ENCODE measurements at regions not wholly inside any gene's neighbourhood (a gene's known extent, or its start where the extent isn't known, plus 50 kb on each side); places are given as distances from the start of the nearest gene placed in this dataset.

DNA sequence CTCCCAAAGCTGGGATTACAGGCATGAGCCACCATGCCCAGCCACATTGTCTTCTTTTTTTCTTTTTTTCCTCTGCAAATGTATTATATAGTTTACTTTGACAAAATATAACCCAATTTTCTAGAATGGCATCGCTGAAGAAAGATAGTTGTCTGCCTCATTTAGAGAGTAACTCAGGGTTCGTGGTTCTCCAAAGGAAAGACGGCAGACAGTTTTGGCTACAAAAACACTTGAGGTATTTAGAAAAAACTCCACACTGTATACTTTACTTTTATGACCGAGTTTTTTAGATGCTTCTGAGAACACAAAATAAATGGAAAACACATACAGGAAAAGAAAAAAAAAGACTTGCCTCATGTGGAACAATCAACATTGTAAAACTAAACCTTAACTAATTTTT, 369.1 kb upstream of the ATP2B1 start:
- no peak for DNase-seq (ENCODE audit: low spot score)

DNA sequence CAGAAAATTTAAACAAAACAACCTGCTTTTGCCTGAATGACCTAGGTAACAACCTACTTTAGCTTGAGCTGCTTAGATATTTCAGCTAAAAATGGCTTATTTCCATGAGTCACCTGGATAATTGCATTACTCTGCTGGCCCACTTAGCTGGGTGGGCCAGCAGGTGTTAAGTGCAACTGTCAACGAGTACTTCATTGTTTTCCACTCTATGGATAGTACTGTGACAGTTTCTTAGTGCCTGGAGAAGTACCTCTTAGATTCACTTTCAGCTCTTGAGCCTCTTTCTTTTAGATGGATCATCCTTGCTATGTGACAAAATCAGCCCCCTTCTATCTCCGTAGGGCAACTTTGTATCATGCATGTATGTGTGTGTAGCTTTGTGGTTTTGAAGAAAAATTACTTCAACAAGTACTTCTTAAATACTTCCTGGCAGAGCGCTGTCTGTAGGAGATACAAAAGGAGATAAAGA, 368.2 kb upstream of the ATP2B1 start:
- no peak for DNase-seq (ENCODE audit: low spot score)

DNA sequence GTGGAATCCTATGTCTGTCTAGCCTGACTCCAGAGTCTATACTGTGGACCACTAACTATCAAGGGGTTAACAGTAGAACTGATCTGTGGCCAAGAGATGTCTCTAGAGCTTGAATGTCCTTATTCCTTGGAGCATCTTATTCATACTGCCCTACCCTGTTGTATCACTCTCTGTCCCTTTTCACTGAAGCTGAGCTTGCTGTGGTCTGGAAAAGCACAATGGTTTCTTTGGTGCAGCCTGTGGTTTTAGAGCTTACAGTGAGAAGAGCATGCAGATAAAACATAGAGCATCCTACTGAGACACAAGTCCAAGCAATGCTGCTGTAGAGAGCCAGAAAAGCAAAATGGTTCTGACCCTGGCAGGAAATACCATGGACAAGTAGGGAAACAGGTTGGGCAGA, 367.0 kb upstream of the ATP2B1 start:
- DNase-seq (ENCODE audit: low spot score) = no peak

DNA sequence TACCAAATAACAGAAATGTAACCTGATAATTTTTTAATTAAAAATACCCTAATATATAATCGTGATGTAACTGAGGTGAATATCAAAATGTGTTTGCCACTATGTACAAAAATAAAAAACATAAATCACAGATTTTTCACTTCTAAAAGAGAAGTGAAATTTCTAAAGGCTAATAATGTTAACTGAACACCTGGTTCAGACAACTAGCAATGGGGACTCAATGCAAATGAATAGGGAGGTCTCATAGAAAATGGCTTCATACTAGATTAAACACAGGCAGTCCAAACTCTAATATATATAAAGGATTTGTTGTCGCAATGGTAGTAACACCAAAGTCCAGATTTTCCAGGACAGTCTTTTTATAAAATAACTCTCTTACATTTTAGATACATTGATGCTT, 365.4 kb upstream of the ATP2B1 start:
- no peak for DNase-seq (ENCODE audit: low spot score)

DNA sequence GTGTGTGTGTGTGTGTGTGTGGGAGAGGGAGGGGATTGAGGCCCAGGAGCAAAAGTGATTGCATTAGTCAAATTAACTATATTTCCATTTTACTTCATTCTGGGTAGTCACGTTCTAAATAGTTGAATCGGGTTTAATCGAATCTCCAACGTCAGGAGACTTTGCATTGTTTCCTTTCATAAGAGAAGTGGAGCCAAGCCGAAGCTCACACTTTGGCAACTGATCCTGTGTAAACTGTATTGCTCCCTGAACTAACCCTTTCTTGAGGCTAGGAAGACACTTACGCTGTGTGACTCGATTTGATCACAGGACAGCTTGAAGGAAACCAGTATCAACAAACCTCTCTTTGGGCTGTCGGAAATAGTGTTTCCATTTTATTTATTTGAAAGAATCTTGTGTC, 363.4 kb upstream of the ATP2B1 start:
- no peak for DNase-seq (ENCODE audit: low spot score)

DNA sequence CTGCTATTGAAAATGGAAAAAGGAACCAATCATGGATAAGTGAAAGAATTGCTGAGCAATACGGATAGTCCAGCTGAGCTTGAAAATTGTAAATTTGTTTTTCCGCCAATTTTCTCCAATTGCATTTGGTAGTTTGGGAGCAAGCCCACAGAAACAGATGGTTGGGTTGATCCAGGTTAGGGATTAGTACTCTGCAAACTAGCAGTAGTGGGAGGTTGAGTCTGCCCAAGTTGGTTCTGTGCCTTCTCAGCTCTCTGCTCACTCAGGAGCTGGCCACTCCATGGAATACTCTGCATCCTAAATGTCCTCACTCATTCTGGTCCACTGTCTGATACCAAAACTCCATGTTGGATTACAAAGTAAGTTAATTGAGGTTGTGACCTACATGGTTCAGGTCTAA, 361.1 kb upstream of the ATP2B1 start:
- DNase-seq (ENCODE audit: low spot score) = no peak

DNA sequence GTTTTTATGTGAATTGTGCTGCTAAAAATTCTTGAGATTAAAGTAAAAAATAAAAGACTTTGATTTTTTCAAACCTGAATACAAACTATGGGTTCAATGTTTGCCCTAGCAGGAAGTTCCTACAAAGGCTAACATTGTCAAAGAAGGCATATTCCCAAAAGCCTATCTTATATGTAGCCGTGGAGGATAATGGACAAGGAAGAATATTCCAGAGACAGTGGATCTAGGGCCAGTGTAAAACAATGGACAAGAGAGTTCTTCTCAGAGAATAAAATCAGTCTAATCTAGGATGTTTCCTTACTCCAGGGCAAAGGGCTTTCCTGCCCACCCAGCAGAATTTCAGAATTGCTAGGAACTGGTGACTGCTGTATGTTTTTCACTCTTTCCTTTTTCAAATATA, 359.2 kb upstream of the ATP2B1 start:
- DNase-seq (ENCODE audit: low spot score) = no peak

DNA sequence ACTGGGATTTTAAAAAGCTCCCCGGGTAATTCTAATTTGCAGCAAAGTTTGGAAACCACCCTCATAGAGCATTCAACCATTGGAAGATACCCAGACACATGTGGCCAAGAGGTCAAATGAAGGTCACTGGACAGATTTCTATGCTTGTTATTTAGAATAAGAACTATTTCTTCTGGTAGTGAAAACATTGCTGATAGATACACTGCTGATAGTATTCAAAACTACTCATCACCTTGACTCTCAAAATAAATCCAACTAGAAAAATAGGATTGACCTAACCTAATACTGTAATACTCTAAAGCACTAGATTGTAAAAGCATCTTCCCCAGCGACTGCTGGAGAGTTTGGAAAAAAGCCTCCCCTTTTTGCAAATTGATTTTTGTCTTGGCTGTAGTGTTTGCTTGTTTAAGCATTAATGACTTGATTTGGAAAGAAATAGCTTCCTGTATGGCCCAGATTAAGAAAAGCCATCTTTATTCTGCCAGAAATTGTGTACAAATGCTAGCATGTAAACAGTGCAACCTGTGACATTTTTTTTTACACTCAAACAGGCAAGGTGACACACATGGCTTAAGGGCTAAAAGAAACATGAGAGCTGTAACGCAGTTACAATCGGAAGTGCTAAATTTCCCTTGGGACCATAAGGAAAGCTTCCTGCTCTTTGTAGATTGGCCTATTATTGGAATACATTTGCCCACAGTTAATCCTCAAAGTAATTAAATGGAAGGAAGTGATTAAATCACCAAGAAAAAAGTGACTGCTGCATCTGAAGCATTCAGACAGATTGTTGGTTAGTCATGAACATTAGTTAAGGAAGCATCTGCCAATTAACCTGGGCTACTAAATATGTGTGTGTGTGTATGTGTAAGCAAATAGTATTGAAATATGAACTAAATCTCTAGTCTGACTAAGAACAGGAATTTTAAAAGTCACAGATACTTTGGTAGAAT, 356.5 kb upstream of the ATP2B1 start:
- DNase-seq (ENCODE audit: low spot score) = peak; percentile 15

DNA sequence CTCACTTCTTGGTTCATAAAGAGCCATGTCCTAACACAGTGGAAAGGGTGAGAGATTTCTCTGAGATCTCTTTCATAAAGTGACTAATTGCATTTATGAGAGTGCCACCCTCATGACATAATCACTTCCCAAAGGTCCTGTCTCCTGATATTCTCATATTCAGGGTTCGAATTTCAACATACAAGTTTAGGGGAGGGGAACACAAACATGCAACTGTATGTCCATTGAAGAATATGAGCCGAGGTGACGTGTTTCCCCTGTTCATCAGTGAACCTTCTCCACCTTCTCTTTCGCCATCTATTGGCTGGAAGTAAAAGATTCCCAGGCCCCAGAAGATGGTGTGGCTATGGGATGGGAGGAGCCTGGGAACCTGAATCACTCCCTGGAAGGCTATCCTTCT, 354.2 kb upstream of the ATP2B1 start:
- DNase-seq (ENCODE audit: low spot score) = no peak

DNA sequence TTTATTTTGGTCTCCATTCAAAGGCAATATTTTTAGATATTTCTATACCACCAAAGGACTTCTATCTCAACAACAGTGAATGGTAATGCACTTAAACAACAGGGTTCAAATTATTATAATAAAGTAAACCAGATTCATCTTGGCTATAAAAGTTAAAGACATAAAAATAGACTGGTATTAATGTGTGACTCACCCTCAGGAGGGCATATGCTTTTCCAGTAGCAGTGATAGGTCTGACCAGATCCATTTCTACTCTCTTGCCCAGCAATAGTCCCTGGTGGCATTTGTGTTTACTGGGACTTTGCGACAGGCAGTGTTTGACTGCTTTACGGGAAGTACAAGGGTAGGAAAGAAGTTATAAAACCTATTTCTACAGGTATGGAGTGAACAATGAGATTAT, 353.2 kb upstream of the ATP2B1 start:
- DNase-seq (ENCODE audit: low spot score) = no peak

DNA sequence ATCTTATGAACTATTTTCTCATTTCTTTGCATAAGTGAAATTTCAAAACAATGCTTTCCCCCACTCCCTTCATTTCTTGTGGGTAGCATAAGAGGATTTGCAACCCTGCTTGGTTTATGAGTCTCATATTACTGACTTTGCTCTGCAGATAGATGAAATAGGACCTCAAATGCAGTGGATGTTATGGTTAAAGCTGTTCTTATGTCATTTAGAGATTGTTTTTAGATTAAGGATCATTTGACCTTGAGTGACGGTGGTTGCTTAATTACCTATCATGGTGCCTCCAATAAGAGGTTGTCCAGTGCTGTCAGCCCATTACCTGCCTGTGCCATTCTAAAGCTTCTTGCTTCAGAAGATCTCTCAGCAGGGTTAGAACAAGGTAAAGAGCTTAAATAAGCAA, 351.4 kb upstream of the ATP2B1 start:
- no peak for DNase-seq (ENCODE audit: low spot score)

DNA sequence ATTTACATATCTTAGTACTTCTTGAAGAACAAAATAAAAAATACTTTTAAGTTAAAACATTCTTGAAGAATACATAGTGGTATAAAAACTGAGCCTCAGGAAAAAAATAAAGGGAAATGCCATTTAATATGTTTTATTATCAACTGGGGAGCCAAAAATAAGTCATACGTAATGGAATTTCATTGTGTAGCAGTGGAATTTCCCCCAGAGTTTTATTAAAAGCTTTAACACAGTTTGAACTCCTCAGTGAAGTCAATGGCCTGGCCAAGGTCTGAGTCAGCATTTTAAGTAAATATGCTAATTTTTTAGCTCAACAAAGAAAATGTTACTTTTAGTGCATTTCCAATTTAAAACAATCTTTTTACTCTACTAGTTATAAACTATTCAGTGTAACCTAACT, 350.1 kb upstream of the ATP2B1 start:
- peak; percentile 71 for DNase-seq (ENCODE audit: low spot score)

DNA sequence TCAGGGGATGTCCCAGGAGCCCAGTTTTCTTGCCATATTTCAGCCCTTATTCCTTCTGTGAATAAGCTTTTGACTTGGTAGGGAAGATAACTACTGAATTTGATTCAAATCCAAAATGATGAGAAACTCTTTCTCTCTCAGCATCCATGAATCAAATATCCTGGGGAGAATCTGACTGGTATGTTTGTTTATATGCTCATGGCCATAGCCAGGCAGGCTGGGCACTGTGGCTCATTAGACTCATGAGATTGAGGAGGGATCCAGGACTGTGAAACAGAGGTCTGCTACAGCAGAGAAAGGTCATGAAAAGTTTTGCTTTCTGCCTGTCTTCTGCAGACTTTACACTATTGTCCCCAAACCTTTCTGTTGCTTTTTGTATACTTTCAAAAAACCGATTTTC, 346.4 kb upstream of the ATP2B1 start:
- no peak for DNase-seq (ENCODE audit: low spot score)

DNA sequence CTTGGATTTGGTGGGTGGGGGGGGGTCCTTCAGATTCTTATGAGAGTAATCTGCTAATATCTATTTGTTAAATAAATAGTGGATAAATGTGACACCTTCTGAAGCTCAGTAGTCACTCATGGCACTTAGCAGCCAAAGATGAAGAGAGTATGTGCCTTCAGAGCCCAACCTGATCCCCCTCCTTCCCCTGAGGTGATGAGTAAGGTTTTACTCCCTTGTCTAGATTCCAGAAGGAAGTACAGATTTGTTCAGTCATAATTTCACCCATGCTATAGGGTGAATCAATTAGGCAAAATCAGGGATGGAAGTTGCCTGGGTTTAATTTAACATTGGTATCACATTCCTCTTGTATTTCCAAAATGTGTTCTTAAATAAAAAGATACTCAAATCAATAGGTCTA, 340.3 kb upstream of the ATP2B1 start:
- no peak for DNase-seq (ENCODE audit: low spot score)

DNA sequence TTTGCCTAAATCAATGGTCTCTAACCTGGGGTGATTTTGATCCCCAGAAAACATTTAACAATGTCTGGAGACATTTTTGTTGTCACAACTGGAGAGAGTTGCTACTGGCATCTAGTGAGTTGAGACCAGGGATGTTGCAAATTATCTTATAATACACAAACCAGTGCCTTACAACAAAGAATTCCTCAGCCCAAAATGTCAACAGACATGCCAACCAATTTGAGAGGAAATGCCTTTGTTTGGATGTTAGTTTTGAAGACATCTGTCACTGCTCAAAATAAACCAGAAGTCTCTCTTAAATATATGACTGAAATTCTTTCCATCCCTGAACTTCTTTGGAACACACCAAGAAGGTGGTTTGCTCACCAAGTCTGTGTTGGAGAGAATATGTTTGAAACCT, 336.9 kb upstream of the ATP2B1 start:
- DNase-seq (ENCODE audit: low spot score) = no peak

DNA sequence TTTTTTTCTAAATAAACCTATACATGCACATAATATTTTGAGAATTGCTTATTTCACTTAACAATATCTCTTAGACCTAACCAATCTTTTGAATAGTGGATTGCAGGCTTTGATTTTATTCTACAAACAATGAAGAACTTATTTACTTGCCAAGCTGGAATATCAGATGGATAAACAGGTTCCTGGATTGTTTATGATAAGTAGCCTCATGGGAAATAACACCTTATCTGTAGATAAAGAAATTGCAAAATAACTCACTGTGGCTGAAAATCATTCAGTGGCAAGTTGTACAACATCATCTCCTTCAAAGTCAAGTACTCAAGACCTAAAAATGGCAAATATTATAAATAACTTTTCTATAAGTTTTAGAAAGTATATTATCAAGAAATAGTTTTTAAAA, 335.4 kb upstream of the ATP2B1 start:
- DNase-seq (ENCODE audit: low spot score) = no peak

DNA sequence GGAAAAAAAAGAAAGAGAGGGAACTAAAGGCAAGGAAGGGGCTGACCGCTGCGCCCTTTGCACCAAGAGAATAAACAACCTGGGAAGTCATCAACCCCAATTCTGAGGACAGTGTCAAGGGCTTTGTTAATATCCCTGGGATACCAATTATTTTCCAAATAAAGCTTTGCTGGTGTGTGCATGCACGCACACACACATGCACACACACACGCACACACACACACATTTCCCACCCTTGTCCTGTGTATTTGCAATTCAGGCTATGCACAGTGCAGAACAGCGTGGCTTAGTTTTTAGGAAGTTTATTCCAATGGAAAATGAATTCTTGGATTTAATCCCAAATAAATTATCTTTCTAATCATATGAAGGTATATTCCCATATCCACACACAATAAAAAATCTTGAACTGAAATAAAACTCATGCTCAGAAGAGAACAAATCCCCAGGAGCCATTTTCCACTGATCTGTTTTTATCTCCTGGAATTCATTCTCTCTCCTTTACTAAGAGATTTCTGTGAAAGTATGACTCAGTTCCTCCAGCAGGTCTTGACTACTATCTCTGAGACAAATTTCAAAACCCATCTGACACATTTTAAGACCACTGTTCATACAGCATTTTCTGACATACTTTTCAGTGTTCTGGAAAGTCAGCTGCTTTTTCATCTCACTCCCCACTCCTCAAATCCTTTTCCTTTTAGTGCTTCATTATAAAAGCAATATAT, 334.4 kb upstream of the ATP2B1 start:
- peak; percentile 40 for DNase-seq (ENCODE audit: low spot score)

DNA sequence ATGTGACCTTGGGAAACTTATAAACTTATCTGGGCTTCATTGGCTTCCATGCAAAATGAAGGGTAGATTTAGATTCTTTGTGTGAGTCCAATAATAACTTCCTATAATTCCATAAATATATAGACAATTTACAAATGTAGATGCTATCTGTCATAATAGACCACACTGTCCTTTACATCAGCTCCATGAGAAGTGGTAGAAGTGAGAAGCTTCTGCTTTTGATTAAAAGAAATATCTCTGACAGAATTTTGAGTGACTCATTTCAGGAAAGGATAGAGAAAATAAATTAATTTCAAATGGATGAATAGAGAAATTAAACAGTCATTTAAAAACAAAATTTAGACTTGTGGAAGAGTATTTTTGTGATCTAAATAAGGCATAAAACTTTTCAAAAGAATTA, 329.7 kb upstream of the ATP2B1 start:
- DNase-seq (ENCODE audit: low spot score) = no peak

DNA sequence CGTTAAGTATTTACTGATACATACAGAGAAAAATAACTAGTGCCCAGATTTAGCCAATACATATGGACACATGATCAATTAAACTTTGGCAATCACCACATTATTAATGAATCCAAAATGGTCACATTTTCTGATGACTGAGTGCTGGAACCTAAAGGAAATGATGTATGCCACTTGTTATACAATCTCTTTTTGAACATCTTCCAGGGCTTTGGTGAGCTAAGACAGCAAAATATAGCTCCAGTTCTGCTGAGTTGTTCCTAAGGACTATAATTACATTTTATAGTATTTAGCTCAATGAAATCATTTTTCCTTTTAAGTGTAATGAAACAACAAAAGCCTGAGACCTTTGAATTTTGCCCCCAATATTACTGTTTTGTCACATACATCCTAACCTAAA, 329.1 kb upstream of the ATP2B1 start:
- no peak for DNase-seq (ENCODE audit: low spot score)

DNA sequence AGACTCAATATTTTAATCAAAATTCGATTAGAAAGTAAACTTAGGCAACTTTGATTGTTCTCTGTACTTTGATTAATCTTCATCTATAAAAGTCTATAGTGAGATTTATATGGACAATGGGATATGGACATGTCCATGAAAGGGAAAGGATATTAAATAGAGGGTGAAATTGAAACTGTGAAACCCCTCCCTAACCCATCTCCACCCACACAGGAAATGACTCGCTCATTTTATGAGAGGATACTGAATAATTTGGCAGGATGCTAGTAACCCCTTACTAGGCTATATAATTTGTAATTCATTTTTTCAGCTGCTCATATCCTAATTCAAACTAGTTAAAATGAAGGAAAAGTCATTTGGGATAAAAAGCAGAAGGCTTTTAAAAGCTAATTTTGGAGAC, 328.0 kb upstream of the ATP2B1 start:
- peak; percentile 42 for DNase-seq (ENCODE audit: low spot score)

DNA sequence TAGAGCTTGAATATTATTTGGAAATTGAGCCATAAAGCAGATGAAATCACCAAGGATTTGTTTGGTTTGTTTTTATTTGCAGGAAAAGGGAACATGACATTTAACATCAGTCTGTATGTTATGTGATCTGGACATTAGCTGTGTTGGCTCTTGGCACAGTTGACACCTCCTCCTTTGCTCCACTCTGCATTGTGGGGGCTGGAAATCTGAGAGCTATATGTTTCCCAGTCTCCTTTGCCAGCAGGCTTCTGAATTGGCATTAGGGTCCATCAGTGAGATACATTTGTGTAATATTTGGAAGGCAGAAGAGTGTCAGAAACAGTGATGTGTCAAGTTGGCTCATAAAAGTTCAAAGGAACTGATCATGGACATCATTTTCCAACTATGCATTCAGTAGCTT, 322.1 kb upstream of the ATP2B1 start:
- no peak for DNase-seq (ENCODE audit: low spot score)

DNA sequence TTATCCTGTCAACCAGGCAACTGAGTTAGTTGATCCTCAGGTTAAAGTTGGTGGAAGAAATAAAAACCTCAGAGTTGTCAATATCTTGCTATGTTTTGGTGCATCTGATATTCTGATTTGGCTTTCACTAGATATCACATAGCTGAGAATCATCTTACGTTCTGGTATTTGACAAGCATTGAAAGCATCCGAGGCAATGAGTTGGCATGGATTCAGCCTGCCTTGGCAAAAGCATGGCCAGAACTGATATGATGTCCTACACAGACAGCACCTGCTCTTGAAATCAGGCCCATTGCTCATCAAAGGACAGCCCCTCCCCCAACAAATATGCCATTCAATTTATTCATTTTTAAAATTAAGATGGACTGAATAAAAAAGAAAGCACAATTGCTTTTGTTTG, 320.7 kb upstream of the ATP2B1 start:
- no peak for DNase-seq (ENCODE audit: low spot score)

DNA sequence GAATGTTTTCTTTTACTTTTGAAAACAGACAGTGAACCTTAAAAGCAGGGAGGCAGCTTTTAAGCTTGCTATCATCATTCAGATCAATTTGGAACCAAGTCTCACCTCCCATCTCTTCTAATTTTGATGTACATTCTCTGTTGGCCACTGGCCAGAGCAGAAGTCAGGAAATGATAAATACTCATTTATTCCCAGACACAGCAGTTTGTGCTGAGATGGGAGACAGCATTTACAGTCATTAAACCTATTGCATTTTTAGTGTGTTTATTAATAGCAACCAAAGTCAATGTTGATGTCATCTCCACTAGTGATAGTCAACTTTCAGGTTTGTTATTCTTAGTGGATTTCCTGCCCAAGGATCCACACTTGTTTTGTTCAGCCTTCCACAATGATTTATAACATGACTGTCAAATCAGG, 320.0 kb upstream of the ATP2B1 start:
- no peak for DNase-seq (ENCODE audit: low spot score)
